H9 (cell line): ENCODE measurements at regions not wholly inside any gene's neighbourhood (a gene's known extent, or its start where the extent isn't known, plus 50 kb on each side); places are given as distances from the start of the nearest gene placed in this dataset.

ENCODE experiments used
- DNase-seq: peaks from one replicate; pipeline ENCODE4 v3.0.0-alpha.2; 2017
- H2AFZ ChIP-seq: one replicate; pipeline ENCODE4 v1.6.1; 2013; ENCODE audit warnings: mild to moderate bottlenecking, low read length, control low read depth, moderate library complexity
- H2AK5ac ChIP-seq: 2 replicates; pipeline ENCODE4 v1.6.1; 2013; ENCODE audit warnings: low read length, control low read depth, mixed read lengths; ENCODE audit not compliant: insufficient read length
- H2BK120ac ChIP-seq: one replicate; pipeline ENCODE4 v1.6.1; 2013; ENCODE audit warnings: low read depth, mild to moderate bottlenecking, low read length, control low read depth, inconsistent platforms; ENCODE audit not compliant: poor library complexity, severe bottlenecking
- H2BK12ac ChIP-seq: 2 replicates; pipeline ENCODE4 v1.6.1; 2013; ENCODE audit warnings: low read length, control low read depth, mixed read lengths, low read depth; ENCODE audit not compliant: insufficient read length
- H2BK15ac ChIP-seq: 2 replicates; pipeline ENCODE4 v1.6.1; 2013; ENCODE audit warnings: low read depth, low read length, control low read depth
- H2BK20ac ChIP-seq: one replicate; pipeline ENCODE4 v1.6.1; 2013; ENCODE audit warnings: low read depth, mild to moderate bottlenecking, low read length, control low read depth, inconsistent platforms; ENCODE audit not compliant: poor library complexity, severe bottlenecking
- H2BK5ac ChIP-seq: 2 replicates; pipeline ENCODE4 v1.6.1; 2013; ENCODE audit warnings: low read length, control low read depth, mixed read lengths; ENCODE audit not compliant: insufficient read length
- H3K14ac ChIP-seq: 2 replicates; pipeline ENCODE4 v1.6.1; 2013; ENCODE audit warnings: low read length, control low read depth; ENCODE audit not compliant: insufficient read depth
- H3K18ac ChIP-seq: 2 replicates; pipeline ENCODE4 v1.6.1; 2013; ENCODE audit warnings: low read depth, mild to moderate bottlenecking, mixed read lengths, low read length, control low read depth; ENCODE audit not compliant: insufficient read length
- H3K23ac ChIP-seq: 2 replicates; pipeline ENCODE4 v1.6.1; 2013; ENCODE audit warnings: low read length, control low read depth, mixed read lengths, low read depth; ENCODE audit not compliant: insufficient read length
- H3K23me2 ChIP-seq: 2 replicates; pipeline ENCODE4 v1.6.1; 2013; ENCODE audit warnings: low read depth, mild to moderate bottlenecking, mixed read lengths, low read length, control low read depth; ENCODE audit not compliant: insufficient read length, poor library complexity, severe bottlenecking
- H3K27ac ChIP-seq: 2 replicates; pipeline ENCODE4 v1.5.1; 2013; ENCODE audit warnings: low read length, control low read depth, mixed read lengths, low read depth; ENCODE audit not compliant: insufficient read length
- H3K27me3 ChIP-seq: 2 replicates; pipeline ENCODE4 v1.6.1; 2013; ENCODE audit warnings: low read length, control low read depth, inconsistent platforms; ENCODE audit not compliant: insufficient read depth
- H3K4ac ChIP-seq: 2 replicates; pipeline ENCODE4 v1.6.1; 2013; ENCODE audit warnings: low read depth, mild to moderate bottlenecking, control low read depth, inconsistent platforms, low read length, moderate library complexity
- H3K4me1 ChIP-seq: 2 replicates; pipeline ENCODE4 v1.6.1; 2013; ENCODE audit warnings: low read length, control low read depth, inconsistent platforms; ENCODE audit not compliant: insufficient read depth
- H3K4me2 ChIP-seq: 2 replicates; pipeline ENCODE4 v1.6.1; 2013; ENCODE audit warnings: low read length, control low read depth, mixed read lengths; ENCODE audit not compliant: insufficient read length, insufficient read depth
- H3K56ac ChIP-seq: 2 replicates; pipeline ENCODE4 v1.6.1; 2013; ENCODE audit warnings: low read depth, mild to moderate bottlenecking, mixed read lengths, low read length, control low read depth; ENCODE audit not compliant: insufficient read length
- H3K79me1 ChIP-seq: 2 replicates; pipeline ENCODE4 v1.6.1; 2013; ENCODE audit warnings: low read depth, mild to moderate bottlenecking, moderate library complexity, low read length, control low read depth, inconsistent platforms; ENCODE audit not compliant: insufficient read depth, poor library complexity, severe bottlenecking
- H3K79me2 ChIP-seq: 2 replicates; pipeline ENCODE4 v1.6.1; 2013; ENCODE audit warnings: low read length, control low read depth, inconsistent platforms; ENCODE audit not compliant: insufficient read depth
- H3K9ac ChIP-seq: 2 replicates; pipeline ENCODE4 v1.6.1; 2013; ENCODE audit warnings: low read length, control low read depth, mixed read lengths; ENCODE audit not compliant: insufficient read length; ENCODE audit errors: extremely low read depth
- H3K9me3 ChIP-seq: one replicate; pipeline ENCODE4 v1.6.1; 2013; ENCODE audit warnings: low read depth, low read length, inconsistent platforms; ENCODE audit not compliant: control insufficient read depth
- H3T11ph ChIP-seq: one replicate; pipeline ENCODE4 v1.6.1; 2013; ENCODE audit warnings: mild to moderate bottlenecking, low read length, control low read depth, inconsistent platforms
- H4K20me1 ChIP-seq: one replicate; pipeline ENCODE4 v1.6.1; 2013; ENCODE audit not compliant: control insufficient read depth, insufficient read length, insufficient read depth
- H4K5ac ChIP-seq: 2 replicates; pipeline ENCODE4 v1.6.1; 2013; ENCODE audit warnings: low read depth, mild to moderate bottlenecking, mixed read lengths, low read length, control low read depth; ENCODE audit not compliant: insufficient read length
- H4K8ac ChIP-seq: replicated peaks from 2 replicates; pipeline ENCODE4 v1.6.1; 2013; ENCODE audit warnings: low read length, control low read depth, mixed read lengths, low read depth; ENCODE audit not compliant: insufficient read length
- H4K91ac ChIP-seq: 2 replicates; pipeline ENCODE4 v1.6.1; 2013; ENCODE audit warnings: low read depth, mild to moderate bottlenecking, moderate library complexity, mixed read lengths, low read length, control low read depth; ENCODE audit not compliant: insufficient read length
- H3K27ac Mint-ChIP-seq, 3 experiments: 2 replicates in 2 of 3; 3 replicates in 1 of 3; pipeline ENCODE4 v1.8.0; 2020 to 2021; ENCODE audit warnings: mixed read lengths in 3 of 3, mild to moderate bottlenecking in 1 of 3, moderate library complexity in 1 of 3
- H3K27me3 Mint-ChIP-seq: 2 replicates; pipeline ENCODE4 v1.8.0; 2021; ENCODE audit warnings: low read depth, mild to moderate bottlenecking, moderate library complexity, mixed read lengths
- H3K36me3 Mint-ChIP-seq, 3 experiments: 2 replicates in 2 of 3; 3 replicates in 1 of 3; pipeline ENCODE4 v1.8.0; 2020 to 2021; ENCODE audit warnings: low read depth in 3 of 3, mixed read lengths in 3 of 3; ENCODE audit not compliant: insufficient read depth in 1 of 3
- H3K4me1 Mint-ChIP-seq, 2 experiments: 2 replicates each; pipeline ENCODE4 v1.8.0; 2020; ENCODE audit warnings: mixed read lengths in 2 of 2
- H3K4me3 Mint-ChIP-seq, 2 experiments: 2 replicates in 1 of 2; 3 replicates in 1 of 2; pipeline ENCODE4 v1.8.0; 2020 to 2021; ENCODE audit warnings: mild to moderate bottlenecking in 2 of 2, mixed read lengths in 2 of 2, moderate library complexity in 1 of 2
- H3K9me3 Mint-ChIP-seq, 2 experiments: 2 replicates in 1 of 2; 3 replicates in 1 of 2; pipeline ENCODE4 v1.8.0; 2020; ENCODE audit warnings: mild to moderate bottlenecking in 2 of 2, mixed read lengths in 2 of 2, moderate library complexity in 1 of 2
- WGBS: extraction: QIAGEN DNeasy Blood & Tissue Kit; methylation state at CpG from one replicate; pipeline ENCODE4 v1.1.7; 2013; ENCODE audit warnings: missing lambda C conversion rate, low lambda C conversion rate, mixed read lengths; ENCODE audit not compliant: insufficient read length; ENCODE audit errors: extremely low coverage; 5-methylcytosine and 5-hydroxymethylcytosine counted together
- TF ChIP-seq, protein P1 (sequence below): fragments of 200-600 bp; sonication (generic); conservative IDR thresholded peaks from 3 replicates; pipeline ENCODE4 v1.8.0; 2021; ENCODE audit warnings: antibody characterized with exemption, mild to moderate bottlenecking

- H2BK12ac ChIP-seq, result no peak overlapping the region
- H3K27me3 ChIP-seq, result no peaks in the 10 kb centered on the region
- H3K18ac ChIP-seq, result no peak overlapping the region
- Mint-ChIP-seq H3K4me3 (no peak overlapping the region), H3K27me3 (peaks cover 5% of the 10 kb centered on the region), H3K4me1 (peaks cover 52 to 55% of the 10 kb centered on the region in 2 experiments), H3K9me3 (no peaks in the 10 kb centered on the region), H3K27ac (peak overlapping the region in 1 of 3 experiments; percentile 13; a peak in 2 of 7 replicates), H3K36me3 (no peaks in the 10 kb centered on the region)
- H3T11ph ChIP-seq, result no peak overlapping the region
- H3K23ac ChIP-seq, result no peak overlapping the region
- no peak overlapping the region for H3K9ac ChIP-seq
- H4K91ac ChIP-seq, result no peak overlapping the region
- H2BK15ac ChIP-seq, result no peak overlapping the region
- no peak overlapping the region for H3K56ac ChIP-seq
- no peak overlapping the region for H3K4me2 ChIP-seq
- H3K27ac ChIP-seq, result no peak overlapping the region
- H3K79me2 ChIP-seq, result no peaks in the 10 kb centered on the region
- H2BK120ac ChIP-seq, result no peak overlapping the region
- no peak overlapping the region for H3K14ac ChIP-seq
- TF ChIP-seq, protein P1, sequence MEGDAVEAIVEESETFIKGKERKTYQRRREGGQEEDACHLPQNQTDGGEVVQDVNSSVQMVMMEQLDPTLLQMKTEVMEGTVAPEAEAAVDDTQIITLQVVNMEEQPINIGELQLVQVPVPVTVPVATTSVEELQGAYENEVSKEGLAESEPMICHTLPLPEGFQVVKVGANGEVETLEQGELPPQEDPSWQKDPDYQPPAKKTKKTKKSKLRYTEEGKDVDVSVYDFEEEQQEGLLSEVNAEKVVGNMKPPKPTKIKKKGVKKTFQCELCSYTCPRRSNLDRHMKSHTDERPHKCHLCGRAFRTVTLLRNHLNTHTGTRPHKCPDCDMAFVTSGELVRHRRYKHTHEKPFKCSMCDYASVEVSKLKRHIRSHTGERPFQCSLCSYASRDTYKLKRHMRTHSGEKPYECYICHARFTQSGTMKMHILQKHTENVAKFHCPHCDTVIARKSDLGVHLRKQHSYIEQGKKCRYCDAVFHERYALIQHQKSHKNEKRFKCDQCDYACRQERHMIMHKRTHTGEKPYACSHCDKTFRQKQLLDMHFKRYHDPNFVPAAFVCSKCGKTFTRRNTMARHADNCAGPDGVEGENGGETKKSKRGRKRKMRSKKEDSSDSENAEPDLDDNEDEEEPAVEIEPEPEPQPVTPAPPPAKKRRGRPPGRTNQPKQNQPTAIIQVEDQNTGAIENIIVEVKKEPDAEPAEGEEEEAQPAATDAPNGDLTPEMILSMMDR, result no peak
- H3K23me2 ChIP-seq, result no peaks in the 10 kb centered on the region
- no peaks in the 10 kb centered on the region for H3K9me3 ChIP-seq
- peaks cover 5% of the 10 kb centered on the region; the same call in 1 of the 2 replicates for H3K4me1 ChIP-seq
- no peaks in the 10 kb centered on the region for H3K79me1 ChIP-seq
- H2AFZ ChIP-seq, result no peak overlapping the region
- WGBS, result no CpG with 5 or more reads among the region's 8 CpGs
- no peak overlapping the region for H2BK5ac ChIP-seq
- H2BK20ac ChIP-seq, result no peak overlapping the region
- H4K5ac ChIP-seq, result no peak overlapping the region
- no peak overlapping the region for H2AK5ac ChIP-seq
- H4K8ac ChIP-seq, result no peak overlapping the region
- H3K4ac ChIP-seq, result no peak overlapping the region
- H4K20me1 ChIP-seq, result no peaks in the 10 kb centered on the region
- DNase-seq, result no peak
These were observed 129.4 kb upstream of the NCK2 start for GRCh38 chr2:105615305-105615704.
